C4-2B (cell line): ENCODE measurements at regions not wholly inside any gene's neighbourhood (a gene's known extent, or its start where the extent isn't known, plus 50 kb on each side); places are given as distances from the start of the nearest gene placed in this dataset.

Source experiments
- ZFX ChIP-seq: fragments of 450-650 bp; IDR thresholded peaks from 2 replicates; pipeline ENCODE4 v1.6.1; 2017
- TF ChIP-seq, protein P1 (sequence below): fragments of 450-650 bp; conservative IDR thresholded peaks from 2 replicates; pipeline ENCODE4 v1.5.1; 2017; ENCODE audit warnings: mild to moderate bottlenecking

DNA sequence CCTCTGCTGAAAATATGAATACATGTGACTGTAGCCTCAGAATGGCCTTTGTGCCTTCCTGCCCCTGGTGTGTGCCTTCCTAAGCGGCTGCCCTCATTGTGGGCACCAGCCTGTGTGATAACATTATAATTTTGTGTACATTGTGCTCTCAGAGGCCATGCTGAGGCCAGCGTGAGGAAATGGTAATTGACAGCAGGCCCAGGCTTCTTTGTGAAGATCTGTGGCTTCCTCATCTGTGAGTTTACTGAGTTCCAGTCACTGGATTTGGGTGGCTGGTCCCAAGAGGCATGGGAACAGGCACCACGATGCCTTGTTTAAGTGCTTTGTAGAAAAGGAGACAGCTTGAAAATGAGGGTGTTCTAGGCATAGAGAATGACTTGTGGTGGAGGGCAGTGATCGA, 389.3 kb downstream of the OMA1 start:
- TF ChIP-seq, protein P1, sequence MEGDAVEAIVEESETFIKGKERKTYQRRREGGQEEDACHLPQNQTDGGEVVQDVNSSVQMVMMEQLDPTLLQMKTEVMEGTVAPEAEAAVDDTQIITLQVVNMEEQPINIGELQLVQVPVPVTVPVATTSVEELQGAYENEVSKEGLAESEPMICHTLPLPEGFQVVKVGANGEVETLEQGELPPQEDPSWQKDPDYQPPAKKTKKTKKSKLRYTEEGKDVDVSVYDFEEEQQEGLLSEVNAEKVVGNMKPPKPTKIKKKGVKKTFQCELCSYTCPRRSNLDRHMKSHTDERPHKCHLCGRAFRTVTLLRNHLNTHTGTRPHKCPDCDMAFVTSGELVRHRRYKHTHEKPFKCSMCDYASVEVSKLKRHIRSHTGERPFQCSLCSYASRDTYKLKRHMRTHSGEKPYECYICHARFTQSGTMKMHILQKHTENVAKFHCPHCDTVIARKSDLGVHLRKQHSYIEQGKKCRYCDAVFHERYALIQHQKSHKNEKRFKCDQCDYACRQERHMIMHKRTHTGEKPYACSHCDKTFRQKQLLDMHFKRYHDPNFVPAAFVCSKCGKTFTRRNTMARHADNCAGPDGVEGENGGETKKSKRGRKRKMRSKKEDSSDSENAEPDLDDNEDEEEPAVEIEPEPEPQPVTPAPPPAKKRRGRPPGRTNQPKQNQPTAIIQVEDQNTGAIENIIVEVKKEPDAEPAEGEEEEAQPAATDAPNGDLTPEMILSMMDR = no peak
- TF ChIP-seq ZFX = no peak
